SU-DHL-6 (cell line): ENCODE measurements at regions not wholly inside any gene's neighbourhood (a gene's known extent, or its start where the extent isn't known, plus 50 kb on each side); places are given as distances from the start of the nearest gene placed in this dataset.

Experiments
- CTCF ChIP-seq: fragments of 200-600 bp; sonication (generic); IDR thresholded peaks from one replicate; pipeline ENCODE4 v1.5.1; 2017; ENCODE audit warnings: antibody characterized with exemption, mild to moderate bottlenecking, low read length, moderate library complexity; ENCODE audit not compliant: insufficient read depth, poor library complexity, severe bottlenecking
- EZH2phosphoT487 ChIP-seq: fragments of 200-600 bp; sonication (generic), shearing (Covaris generic); conservative IDR thresholded peaks from 2 replicates; pipeline ENCODE4 v1.6.1; 2018; ENCODE audit warnings: mild to moderate bottlenecking, antibody characterized with exemption, low read length, moderate library complexity, mixed read lengths

DNA sequence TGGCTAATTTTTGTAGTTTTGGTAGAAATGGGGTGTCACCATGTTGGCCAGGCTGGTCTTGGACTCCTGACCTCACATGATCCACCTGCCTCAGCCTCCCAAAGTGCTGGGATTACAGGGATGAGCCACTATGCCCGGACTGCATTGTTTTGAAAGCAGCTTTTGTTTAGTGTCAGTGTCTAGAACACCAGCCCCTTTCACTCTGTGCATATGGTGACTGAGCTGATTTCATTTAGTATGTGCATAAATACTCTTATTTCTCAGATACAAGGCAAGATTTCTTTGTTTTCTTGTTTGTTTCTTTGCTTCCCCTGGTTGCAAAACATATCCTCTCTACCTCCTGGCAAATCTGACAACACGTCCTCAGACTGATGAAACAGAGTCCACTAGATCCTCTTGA, 152.8 kb upstream of the CHD6 start:
- TF ChIP-seq EZH2phosphoT487 (no peak), CTCF (no peak)
